Osteocyte (in vitro differentiated cells): ENCODE measurements at regions not wholly inside any gene's neighbourhood (a gene's known extent, or its start where the extent isn't known, plus 50 kb on each side); places are given as distances from the start of the nearest gene placed in this dataset.

Experiments
- DNase-seq: peaks from one replicate; pipeline ENCODE4 v3.0.0; 2021; ENCODE audit warnings: mixed read lengths; ENCODE audit not compliant: unreplicated experiment; ENCODE audit errors: extremely low spot score
- H3K27ac Mint-ChIP-seq: one replicate; pipeline ENCODE4 v1.8.0; 2021; ENCODE audit warnings: mild to moderate bottlenecking, mixed read lengths; ENCODE audit not compliant: unreplicated experiment
- H3K27me3 Mint-ChIP-seq: one replicate; pipeline ENCODE4 v1.8.0; 2021; ENCODE audit warnings: mixed read lengths; ENCODE audit not compliant: unreplicated experiment
- H3K36me3 Mint-ChIP-seq: one replicate; pipeline ENCODE4 v1.8.0; 2021; ENCODE audit warnings: mixed read lengths; ENCODE audit not compliant: unreplicated experiment
- H3K4me1 Mint-ChIP-seq: one replicate; pipeline ENCODE4 v1.8.0; 2021; ENCODE audit warnings: mixed read lengths; ENCODE audit not compliant: unreplicated experiment
- H3K4me3 Mint-ChIP-seq: one replicate; pipeline ENCODE4 v1.8.0; 2021; ENCODE audit warnings: mild to moderate bottlenecking, moderate library complexity, mixed read lengths; ENCODE audit not compliant: unreplicated experiment
- H3K9me3 Mint-ChIP-seq: one replicate; pipeline ENCODE4 v1.8.0; 2021; ENCODE audit warnings: mixed read lengths; ENCODE audit not compliant: unreplicated experiment
- TF ChIP-seq, protein P1 (sequence below): fragments of 200-600 bp; sonication (generic); IDR thresholded peaks from 2 replicates; pipeline ENCODE4 v1.5.0; 2021; ENCODE audit warnings: antibody characterized with exemption, mild to moderate bottlenecking, moderate library complexity

- TF ChIP-seq, protein P1, sequence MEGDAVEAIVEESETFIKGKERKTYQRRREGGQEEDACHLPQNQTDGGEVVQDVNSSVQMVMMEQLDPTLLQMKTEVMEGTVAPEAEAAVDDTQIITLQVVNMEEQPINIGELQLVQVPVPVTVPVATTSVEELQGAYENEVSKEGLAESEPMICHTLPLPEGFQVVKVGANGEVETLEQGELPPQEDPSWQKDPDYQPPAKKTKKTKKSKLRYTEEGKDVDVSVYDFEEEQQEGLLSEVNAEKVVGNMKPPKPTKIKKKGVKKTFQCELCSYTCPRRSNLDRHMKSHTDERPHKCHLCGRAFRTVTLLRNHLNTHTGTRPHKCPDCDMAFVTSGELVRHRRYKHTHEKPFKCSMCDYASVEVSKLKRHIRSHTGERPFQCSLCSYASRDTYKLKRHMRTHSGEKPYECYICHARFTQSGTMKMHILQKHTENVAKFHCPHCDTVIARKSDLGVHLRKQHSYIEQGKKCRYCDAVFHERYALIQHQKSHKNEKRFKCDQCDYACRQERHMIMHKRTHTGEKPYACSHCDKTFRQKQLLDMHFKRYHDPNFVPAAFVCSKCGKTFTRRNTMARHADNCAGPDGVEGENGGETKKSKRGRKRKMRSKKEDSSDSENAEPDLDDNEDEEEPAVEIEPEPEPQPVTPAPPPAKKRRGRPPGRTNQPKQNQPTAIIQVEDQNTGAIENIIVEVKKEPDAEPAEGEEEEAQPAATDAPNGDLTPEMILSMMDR: no peak
- no peak for DNase-seq
- Mint-ChIP-seq H3K27ac (peak overlapping the region; percentile 71), H3K4me3 (no peak overlapping the region), H3K4me1 (peaks cover 17% of the 10 kb centered on the region), H3K27me3 (no peaks in the 10 kb centered on the region), H3K9me3 (peaks cover 14% of the 10 kb centered on the region), H3K36me3 (peaks cover 5% of the 10 kb centered on the region)
Measured at GRCh38 chr3:105970283-105970682, 101.5 kb upstream of the CBLB start.

DNA sequence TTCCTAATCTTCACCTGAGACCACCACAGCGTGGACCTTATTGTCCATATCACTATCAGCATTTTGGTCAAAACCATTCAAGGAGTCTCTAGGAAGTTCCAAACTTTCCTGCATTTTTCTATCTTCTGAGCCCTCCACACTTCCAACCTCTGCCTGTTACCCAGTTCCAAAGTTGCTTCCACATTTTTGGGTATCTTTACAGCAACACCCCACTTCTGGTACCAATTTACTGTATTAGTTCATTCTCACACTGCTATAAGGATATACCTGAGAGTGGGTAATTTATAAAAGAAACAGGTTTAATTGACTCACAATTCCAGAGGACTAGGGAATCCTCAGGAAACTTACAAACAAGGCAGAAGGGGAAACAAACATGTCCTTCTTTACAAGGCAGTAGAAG is 103.3 kb upstream of the CBLB start:
- Mint-ChIP-seq H3K9me3 (peaks cover 14% of the 10 kb centered on the region), H3K36me3 (peaks cover 5% of the 10 kb centered on the region), H3K4me3 (no peak overlapping the region), H3K27me3 (no peaks in the 10 kb centered on the region), H3K27ac (no peak overlapping the region), H3K4me1 (peaks cover 8% of the 10 kb centered on the region)
- DNase-seq: no peak
- TF ChIP-seq, protein P1: no peak

DNA sequence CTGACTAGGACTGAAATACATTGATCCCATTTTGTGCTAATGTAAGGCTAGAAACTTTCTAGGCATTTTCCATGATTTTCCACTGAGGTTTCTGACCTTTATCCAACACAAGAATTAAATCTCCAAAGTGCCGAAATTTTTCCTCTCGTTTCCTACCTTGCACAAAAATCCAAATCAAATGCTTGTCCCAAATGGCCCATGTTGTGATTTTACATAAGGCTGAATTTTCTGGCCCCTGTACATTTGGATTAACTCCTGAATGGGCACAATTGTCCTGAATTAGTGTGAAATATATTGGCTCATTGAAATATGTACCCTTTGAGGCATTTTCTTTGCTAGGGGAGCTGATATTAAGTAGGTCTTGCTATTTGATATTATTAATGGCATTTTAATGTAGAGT is 105.6 kb upstream of the CBLB start:
- no peak for DNase-seq
- H3K4me3 Mint-ChIP-seq: no peak overlapping the region
- H3K27ac Mint-ChIP-seq: no peak overlapping the region
- peaks cover 8% of the 10 kb centered on the region for H3K4me1 Mint-ChIP-seq
- H3K36me3 Mint-ChIP-seq: peaks cover 5% of the 10 kb centered on the region
- no peaks in the 10 kb centered on the region for H3K27me3 Mint-ChIP-seq
- TF ChIP-seq, protein P1: no peak
- H3K9me3 Mint-ChIP-seq: peaks cover 14% of the 10 kb centered on the region

DNA sequence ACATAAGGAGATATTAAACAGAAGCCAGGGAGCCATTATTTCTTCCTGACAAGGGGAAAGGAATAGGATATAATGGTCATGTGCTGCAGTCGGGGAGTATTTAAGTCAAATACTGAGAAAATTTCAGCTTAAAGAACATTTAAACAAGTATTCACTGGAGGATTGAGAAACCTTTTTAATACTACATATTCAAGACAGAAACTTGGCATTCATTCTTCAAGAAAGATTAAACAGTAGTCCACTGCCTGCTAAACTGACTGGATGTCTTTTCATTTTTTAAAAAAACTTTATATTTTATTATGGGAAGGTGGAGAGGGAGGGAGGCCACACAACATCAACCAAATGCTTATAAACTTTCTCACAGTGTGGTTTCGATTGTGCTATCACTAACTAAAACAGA is 107.4 kb upstream of the CBLB start:
- TF ChIP-seq, protein P1: no peak
- Mint-ChIP-seq H3K27me3 (no peaks in the 10 kb centered on the region), H3K36me3 (peaks cover 4% of the 10 kb centered on the region), H3K27ac (no peak overlapping the region), H3K9me3 (peaks cover 10% of the 10 kb centered on the region), H3K4me3 (no peak overlapping the region), H3K4me1 (peaks cover 3% of the 10 kb centered on the region)
- DNase-seq: no peak

- TF ChIP-seq, protein P1: no peak
- Mint-ChIP-seq H3K4me3 (no peak overlapping the region), H3K27me3 (no peaks in the 10 kb centered on the region), H3K27ac (no peak overlapping the region), H3K9me3 (peaks cover 16% of the 10 kb centered on the region), H3K4me1 (peaks cover 5% of the 10 kb centered on the region), H3K36me3 (peaks cover 8% of the 10 kb centered on the region)
- DNase-seq: no peak
Measured at GRCh38 chr3:105979961-105980360, 111.1 kb upstream of the CBLB start.
